ENCODE measurements at regions not wholly inside any gene's neighbourhood (a gene's known extent, or its start where the extent isn't known, plus 50 kb on each side); places are given as distances from the start of the nearest gene placed in this dataset.

- no peak for DNase-seq (ENCODE audit: low spot score)
Measured at GRCh38 chr7:86972072-86972471, 87.4 kb downstream of the ELAPOR2 start.

- DNase-seq (ENCODE audit: low spot score): no peak
Measured at GRCh38 chr7:86970986-86971385, 88.5 kb downstream of the ELAPOR2 start.

GRCh38 chr7:86970547-86970946 lies 88.9 kb downstream of the ELAPOR2 start:
- DNase-seq (ENCODE audit: low spot score): no peak

GRCh38 chr7:86969865-86970264 lies 89.6 kb downstream of the ELAPOR2 start:
- no peak for DNase-seq (ENCODE audit: low spot score)

GRCh38 chr7:86968618-86969017 lies 90.8 kb downstream of the ELAPOR2 start:
- no peak for DNase-seq (ENCODE audit: low spot score)

- no peak for DNase-seq (ENCODE audit: low spot score)
Measured at GRCh38 chr7:86966916-86967315, 92.5 kb downstream of the ELAPOR2 start.

- DNase-seq (ENCODE audit: low spot score): no peak
Measured at GRCh38 chr7:86965727-86966120, 93.7 kb downstream of the ELAPOR2 start.

GRCh38 chr7:86964973-86965726 lies 94.3 kb downstream of the ELAPOR2 start:
- no peak for DNase-seq (ENCODE audit: low spot score)

GRCh38 chr7:86963599-86964230 lies 95.7 kb downstream of the ELAPOR2 start:
- DNase-seq (ENCODE audit: low spot score): peak; percentile 37

- no peak for DNase-seq (ENCODE audit: low spot score)
Measured at GRCh38 chr7:86962623-86963022, 96.8 kb downstream of the ELAPOR2 start.

GRCh38 chr7:86961686-86962085 lies 97.8 kb downstream of the ELAPOR2 start:
- DNase-seq (ENCODE audit: low spot score): no peak

GRCh38 chr7:86958380-86958779 lies 101.1 kb downstream of the ELAPOR2 start:
- DNase-seq (ENCODE audit: low spot score): peak; percentile 35

GRCh38 chr7:86956567-86956966 lies 102.9 kb downstream of the ELAPOR2 start:
- no peak for DNase-seq (ENCODE audit: low spot score)

GRCh38 chr7:86955895-86956503 lies 103.5 kb downstream of the ELAPOR2 start:
- DNase-seq (ENCODE audit: low spot score): no peak

- DNase-seq (ENCODE audit: low spot score): no peak
Measured at GRCh38 chr7:86954971-86955370, 104.5 kb downstream of the ELAPOR2 start.

GRCh38 chr7:86953653-86954336 lies 105.7 kb downstream of the ELAPOR2 start:
- DNase-seq (ENCODE audit: low spot score): no peak

GRCh38 chr7:86953219-86953618 lies 106.2 kb downstream of the ELAPOR2 start:
- no peak for DNase-seq (ENCODE audit: low spot score)

GRCh38 chr7:86951895-86952294 lies 107.6 kb downstream of the ELAPOR2 start:
- no peak for DNase-seq (ENCODE audit: low spot score)

- DNase-seq (ENCODE audit: low spot score): no peak
Measured at GRCh38 chr7:86950944-86951343, 108.5 kb downstream of the ELAPOR2 start.

- no peak for DNase-seq (ENCODE audit: low spot score)
Measured at GRCh38 chr7:86950360-86950759, 109.1 kb downstream of the ELAPOR2 start.

GRCh38 chr7:86949779-86950260 lies 109.6 kb downstream of the ELAPOR2 start:
- no peak for DNase-seq (ENCODE audit: low spot score)

- DNase-seq (ENCODE audit: low spot score): no peak
Measured at GRCh38 chr7:86949052-86949778, 110.2 kb downstream of the ELAPOR2 start.

Data from SW480 (cell line).